Hematopoietic multipotent progenitor cell treated with erythropoietin and hydrocortisone succinate and interleukin-3 and kit ligand, for 15 days (in vitro differentiated cells): ENCODE measurements at regions not wholly inside any gene's neighbourhood (a gene's known extent, or its start where the extent isn't known, plus 50 kb on each side); places are given as distances from the start of the nearest gene placed in this dataset.

Experiments used
- DNase-seq: peaks from one replicate; pipeline ENCODE4 v3.0.0-alpha.2; 2015; ENCODE audit warnings: low spot score

DNA sequence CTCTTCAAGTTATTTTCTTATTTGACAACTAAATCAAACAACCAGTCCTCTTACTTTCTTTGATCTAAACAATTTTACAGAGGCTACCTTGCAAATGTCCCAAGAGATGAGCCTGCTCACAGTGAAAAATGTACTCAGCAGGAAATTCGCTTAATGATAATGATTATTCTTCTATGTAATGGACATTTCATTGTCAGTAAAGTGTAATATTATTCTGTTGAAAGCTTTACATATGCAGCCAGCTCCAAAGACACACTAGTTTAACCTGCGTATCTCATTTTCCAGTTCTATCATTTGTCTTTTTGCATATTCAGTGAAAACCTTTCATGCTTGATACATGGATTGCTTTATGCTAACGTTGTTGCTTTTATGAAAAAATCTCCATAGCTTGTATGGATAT lies 758.7 kb upstream of the ZNF608 start:
- no peak for DNase-seq

DNA sequence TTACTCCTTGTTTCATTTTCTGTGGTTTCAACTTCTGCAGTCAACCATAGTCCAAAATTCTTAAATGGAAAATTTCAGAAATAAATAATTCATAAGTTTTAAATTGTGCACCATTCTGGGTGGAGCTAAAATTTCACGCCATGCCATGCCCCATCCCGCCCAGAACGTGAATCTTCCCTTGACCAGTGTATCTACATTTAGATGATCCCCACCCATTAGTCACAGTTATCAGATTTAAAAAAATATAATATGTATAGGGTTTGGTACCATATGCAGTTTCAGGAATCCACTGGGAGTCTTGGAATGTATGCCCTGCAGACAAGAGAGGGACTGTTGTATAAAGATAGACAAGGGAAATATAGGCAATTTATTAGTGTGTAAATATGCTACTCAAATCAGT lies 759.7 kb upstream of the ZNF608 start:
- no peak for DNase-seq

DNA sequence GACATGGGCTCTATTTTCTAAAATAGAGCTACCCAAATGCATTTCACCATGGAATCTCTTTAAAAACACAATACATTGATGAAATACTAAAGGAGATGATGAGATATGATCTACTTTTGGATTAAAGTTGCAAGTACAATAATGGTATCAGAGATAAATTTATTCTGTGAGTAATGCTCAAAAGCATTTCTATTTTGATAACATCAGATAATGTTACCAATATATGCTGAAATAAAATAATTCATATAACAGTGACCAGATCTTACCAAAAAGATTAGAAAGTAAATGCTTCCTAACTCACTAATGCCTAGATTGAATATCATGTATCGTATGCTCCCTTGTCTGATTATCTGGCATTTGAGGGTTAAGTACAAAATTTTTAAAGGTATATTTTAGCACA lies 761.8 kb upstream of the ZNF608 start:
- no peak for DNase-seq

DNA sequence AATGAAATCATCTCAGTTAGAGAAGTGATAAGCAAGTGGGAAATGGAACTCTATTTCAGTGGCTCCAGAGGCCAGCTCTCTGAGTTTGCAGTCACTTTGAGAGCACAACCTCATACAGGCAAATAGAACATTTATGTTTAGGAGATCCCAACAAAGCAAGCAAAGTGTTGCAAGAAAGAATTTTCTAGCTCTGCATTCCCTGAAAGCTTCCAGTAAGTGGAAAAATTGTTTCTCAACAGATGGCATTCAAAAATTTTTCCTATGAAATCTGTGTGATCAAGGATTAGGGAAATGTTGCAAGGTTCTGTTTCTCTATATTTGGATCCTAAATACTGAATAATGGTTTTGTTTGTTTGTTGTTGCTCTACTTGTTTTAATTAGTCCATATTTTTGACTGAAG lies 764.2 kb upstream of the ZNF608 start:
- no peak for DNase-seq

DNA sequence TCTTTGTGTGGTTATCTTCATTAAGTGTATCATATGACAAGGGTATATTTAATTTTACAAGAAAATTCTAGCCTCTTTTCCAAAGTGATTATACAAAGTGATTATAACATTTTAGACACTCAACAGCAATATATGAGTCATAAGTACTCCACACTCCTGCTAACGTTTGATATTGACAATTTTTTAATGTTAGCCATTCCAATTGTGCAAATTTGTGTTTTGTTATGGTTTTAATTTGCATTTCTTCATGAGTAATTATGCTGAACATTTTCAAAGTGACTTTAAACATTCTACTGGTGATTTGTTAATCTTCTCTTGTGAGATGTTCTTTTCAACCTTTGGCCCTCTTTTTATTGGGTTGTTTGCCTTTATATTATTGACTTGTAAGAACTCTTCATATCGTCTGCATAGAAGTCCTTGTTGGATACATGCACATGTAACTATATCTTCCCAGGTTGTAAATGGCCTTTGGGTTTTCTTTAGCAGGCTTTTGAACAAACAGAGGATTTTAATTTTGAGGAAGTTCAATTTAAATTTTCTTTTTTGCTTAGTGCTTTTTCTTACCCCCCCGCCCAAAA lies 771.6 kb upstream of the ZNF608 start:
- DNase-seq = no peak

DNA sequence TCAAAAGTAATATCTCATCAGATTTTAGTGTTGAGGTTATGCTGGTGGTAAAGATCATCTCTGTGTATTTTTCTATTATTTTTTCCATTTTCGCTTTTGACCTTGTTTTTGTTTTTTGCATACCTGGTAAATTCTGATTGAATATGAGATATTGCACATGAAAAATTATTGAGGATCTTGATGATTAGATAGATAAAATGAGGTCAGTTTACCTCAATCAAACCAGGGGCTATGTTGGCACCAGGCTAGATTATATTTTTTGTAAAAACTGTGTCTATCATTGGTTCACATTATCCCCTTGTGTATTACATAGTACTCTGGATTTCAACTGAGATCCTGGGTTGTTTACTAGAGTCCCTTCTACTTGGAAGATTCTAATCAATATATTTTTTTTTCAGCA lies 774.9 kb upstream of the ZNF608 start:
- DNase-seq = no peak

DNA sequence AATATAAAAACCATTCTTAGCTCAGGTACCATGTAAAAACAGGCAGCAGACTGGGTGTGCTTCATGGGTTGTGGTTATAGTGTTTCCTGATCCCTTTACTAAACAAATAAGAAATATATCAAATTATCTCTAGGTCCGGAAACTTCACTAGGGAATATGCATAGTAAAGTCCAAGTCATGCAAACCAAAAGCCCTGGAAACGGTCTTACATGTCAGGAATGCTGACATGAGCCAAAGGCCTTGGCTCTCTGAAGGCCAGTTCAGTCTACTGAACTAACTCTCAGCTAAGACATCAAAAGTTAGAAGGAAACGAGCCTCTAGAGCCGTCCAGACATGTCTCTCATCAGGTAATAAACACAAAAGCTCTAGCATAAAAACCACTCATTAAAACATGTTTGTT lies 778.9 kb upstream of the ZNF608 start:
- no peak for DNase-seq

DNA sequence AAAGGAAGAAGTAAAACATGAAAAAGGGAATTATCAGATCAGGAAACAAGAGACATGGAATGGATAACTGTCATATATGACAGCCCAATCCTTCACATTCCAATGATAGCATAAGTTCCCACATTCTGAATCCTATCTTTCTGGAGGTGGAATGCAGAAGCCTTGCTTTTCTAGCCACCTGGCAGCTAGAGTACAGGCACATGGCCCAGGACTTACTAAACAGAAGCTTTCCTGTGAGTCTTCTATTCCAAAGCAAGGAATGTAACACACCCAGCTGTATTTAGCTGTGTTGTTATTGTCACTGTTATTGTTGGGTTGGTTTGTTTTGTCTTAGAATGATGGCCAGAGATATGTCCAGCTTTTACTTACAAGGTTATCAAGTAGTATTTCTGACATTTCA lies 780.5 kb upstream of the ZNF608 start:
- no peak for DNase-seq

DNA sequence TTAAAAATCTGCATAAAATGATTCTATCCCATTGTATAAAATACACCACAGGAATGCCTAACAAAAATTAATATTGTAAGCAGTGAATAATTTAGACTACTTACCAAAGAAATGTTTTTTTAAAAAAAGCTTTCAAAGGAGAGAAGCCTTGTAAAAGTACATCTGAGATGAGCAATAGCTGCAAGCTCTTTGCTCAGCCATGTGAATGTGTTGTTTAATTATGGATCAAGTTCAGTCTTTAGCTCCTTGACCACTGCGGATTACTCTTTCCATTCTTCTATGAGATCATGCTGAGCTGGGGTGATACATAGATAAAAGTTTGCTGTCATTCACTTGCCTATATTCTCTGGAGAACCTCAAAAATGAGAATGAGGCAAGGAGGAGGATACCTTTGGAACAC lies 782.4 kb upstream of the ZNF608 start:
- no peak for DNase-seq

DNA sequence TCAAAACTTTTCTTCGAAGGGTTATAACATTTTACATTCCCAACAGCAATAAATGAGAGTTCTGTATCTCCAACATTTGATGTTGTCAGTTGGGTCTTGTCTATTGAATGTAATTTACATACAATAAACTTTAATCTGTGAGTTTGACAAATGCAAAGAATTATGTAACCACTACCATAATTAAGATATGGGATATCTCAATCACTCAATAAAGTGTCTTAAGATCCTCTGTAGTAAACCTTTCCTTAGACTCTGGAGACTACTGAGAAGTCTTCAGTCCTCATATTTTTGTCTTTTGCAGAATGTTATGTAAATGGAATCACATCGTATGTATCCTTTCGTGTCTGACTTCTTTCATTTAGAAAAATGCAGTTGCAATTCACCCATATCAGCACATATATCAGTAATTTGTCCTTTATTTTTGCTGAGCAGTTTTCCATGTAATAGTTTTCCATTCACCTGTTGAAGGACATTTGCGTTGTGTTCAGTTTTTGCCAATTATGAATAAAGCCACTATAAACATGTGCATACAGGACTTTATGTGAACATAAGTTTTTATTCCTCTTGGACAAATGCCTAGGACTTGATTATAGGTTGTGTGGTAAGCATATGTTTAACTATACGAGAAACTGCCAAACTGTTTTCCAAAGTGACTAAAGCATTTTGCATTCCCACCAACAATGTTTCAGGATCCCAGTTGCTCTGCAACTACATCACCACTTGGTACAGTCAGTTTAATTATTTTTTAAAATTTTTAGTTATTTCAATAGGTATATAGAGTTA lies 784.6 kb upstream of the ZNF608 start:
- DNase-seq = no peak

DNA sequence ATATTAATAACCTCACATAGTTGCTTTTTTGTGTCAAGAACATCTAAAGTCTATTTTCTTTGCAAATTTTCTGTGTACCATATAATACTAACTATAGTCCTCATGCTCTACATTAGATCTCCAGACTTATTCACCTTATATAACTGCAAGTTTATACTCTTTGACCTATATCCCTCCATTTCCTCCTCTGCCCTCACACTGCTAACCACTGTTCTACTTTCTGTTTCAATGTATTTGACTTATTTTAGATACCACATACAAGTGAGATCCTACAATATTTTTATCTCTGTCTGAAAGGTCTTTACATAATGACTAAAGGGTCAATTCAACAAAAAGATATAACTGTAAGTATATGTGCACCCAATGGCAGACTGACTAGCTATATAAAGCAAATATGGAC lies 789.7 kb upstream of the ZNF608 start:
- no peak for DNase-seq

DNA sequence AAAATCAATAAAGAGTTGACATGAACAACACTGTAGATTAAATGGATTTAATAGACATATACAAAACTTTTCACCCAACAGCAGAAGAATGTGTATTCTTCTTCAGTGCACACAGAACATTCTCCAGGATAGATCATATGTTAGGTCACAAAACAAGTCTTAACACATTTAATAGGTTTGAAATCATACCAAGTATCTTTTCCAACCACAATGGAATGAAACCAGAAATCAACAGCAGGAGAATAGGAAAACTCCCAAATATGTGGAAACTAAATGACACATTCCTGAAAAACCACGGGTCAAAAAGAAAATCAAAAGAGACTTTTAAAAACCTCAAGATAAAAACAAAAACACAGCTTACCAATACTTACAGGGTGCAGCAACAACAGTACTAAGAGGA lies 790.1 kb upstream of the ZNF608 start:
- DNase-seq = no peak

DNA sequence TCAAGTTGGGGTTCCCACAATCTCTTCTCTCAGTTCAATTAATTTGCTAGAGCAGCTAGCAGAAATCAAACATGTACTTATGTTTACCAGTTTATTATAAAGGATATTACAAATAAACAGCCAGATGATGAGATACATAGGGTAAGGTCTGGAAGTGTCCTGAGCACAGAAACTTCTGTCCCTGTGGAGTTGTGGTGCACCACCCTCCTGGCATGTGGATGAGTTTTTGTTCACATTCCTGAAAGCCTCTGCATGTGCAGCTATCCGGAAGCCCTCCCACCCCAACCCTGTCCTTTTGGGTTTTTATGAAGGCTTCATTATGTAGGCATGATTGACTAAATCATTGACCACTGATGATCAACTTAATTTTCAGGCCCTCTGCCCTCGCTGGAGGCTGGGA lies 791.2 kb upstream of the ZNF608 start:
- DNase-seq = no peak

DNA sequence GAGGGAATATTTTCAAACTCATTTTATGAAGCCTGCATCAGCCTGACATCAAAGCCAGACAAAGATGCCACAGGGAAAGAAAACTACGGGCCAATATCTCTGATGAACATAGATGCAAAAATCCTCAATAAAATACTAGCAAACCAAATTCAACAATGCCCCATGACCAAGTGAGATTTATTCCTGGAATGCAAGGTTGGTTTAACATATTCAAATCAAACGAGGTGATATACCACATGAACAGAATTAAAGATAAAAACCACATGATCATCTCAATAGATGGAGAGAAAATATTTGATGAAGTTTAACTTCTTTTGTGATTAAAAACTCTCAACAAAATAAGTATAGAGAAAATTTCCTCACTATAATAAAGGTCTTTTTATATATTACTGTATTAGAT lies 792.0 kb upstream of the ZNF608 start:
- DNase-seq = no peak

DNA sequence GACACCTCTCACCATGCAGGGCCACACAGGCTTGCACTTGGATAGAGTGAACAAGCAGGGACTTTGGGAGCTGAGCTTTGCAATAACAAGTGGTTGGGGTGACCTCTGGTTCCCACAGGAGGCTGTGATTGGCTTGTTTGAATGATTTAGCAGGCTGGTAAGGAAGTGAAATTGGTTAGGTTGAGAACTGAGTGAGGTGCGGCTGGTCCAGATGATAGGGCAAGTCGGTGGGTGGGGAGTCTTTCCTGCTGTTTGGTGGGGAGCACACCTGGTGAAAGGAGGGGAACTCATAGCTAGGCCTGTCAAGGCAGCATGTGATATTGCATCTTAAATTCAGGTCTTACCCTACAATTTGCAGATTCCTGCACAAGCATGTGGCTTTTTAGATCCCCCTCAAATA lies 794.6 kb upstream of the ZNF608 start:
- no peak for DNase-seq

DNA sequence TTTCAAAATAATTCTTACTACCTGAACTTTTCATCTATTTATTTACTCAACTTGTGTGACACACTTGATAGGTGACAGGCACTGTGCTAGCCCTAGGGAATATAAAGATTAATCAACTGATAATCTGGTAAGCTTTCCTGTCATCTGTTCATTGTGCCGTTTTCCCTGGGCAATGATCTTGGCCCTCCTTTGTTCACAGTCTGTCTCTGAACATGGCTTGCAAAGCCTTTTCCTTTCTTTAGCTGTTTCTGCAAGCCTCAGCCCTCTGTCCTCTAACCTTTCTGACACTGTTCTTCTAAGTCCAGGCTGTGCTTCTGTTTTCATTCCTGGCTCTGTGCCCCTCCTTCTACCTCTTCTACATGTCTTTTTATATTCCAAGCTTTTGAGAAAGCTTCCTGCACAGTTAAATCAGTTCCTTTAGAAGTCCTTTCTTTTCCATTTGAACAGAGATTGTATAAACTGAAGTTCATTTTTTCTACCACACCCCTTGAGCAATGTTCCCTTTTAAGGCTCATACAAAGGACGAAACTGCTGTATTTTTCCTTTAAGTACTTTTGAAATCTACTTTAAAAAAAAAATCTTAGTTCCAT lies 803.0 kb upstream of the ZNF608 start:
- DNase-seq = no peak

DNA sequence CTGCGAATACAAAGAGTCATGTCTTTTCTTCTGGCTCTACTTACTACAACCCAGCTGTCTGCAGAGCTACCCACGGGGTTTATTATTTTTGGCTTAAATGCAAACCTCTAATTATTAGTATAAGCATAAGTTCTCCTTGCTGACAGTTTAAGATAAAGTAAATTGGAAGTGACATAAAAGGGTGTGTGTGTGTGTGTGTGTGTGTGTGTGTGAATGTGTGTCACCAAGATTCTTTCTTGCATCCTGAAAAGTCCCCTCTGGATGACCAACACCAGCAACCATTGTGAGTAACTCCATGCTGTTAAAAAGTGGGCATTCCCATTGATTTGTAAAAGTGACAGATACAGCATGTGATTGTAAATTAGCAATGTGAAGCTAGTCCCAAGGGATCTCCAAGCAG lies 803.8 kb upstream of the ZNF608 start:
- DNase-seq = no peak

DNA sequence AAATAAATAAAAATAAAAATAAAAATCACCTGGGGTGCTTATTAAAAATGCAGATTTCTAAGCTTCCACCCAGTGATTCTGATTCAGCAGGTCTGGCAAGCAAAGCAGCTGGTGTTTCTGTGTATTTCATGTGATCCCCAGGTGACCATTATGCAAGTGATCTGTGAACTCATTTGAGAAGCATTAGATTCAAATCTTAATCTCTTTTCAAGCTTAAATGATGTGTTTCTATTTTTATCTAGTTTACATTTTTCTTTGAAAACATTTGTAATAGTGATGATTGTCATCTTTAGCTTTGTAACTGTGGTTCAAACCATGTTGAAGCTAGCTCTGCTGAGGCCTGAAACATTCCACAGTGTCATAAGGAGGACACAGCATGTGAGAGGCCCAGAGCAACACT lies 804.8 kb upstream of the ZNF608 start:
- no peak for DNase-seq

DNA sequence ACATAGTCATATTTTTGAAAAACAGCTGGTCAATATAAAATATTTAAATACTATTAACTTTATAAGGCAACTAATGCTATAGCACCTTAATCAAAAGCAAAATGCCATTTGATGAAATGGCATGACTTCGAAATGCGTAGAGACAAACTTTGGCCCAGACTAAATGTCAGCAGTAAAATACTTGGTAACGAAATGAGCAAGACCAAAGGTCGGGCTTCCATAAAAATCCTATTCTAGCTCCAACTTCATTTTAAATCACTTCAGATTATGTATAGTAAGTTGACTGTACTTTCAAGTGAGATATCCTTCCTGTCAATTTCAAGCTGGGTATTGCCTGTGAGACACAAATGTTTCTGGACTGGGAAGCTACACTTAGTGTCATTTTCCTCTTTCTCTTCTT lies 805.4 kb upstream of the ZNF608 start:
- no peak for DNase-seq

DNA sequence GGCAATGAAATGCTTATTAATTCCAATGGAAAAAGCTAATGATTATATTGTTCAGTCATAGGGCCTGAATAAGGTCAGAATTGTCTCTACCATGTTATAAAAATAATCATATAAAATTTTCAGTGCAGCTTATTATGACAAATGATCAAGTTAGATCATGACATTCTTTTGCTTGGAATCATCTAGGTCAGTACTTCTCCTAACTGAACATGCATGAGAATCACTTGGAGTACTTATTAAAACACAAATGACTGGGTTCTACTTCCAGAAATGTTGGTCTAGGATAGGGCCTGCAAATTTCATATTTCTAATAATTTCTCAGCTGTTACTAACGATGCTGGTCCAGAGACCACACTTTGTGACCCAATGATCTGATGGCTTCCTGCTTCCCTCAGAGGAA lies 806.0 kb upstream of the ZNF608 start:
- no peak for DNase-seq

DNA sequence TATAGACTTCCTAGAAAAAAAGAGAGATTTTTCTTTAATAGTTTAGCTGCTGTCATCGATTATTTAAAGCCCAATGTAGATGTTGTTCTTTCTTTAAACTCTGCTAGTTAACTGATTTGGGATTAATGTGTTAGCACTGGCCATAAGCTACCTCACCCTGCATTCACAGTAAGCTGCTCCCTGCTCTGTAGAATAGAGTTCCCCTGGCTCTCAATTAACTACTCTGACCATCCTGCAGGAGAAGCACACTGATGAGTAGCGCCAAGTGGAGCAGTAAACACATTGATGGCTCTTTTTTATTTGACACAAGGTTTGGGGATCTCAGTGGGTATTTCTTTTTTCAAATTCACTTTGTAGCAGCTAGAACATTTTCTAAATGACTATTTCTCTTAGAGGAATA lies 807.9 kb upstream of the ZNF608 start:
- DNase-seq = no peak

DNA sequence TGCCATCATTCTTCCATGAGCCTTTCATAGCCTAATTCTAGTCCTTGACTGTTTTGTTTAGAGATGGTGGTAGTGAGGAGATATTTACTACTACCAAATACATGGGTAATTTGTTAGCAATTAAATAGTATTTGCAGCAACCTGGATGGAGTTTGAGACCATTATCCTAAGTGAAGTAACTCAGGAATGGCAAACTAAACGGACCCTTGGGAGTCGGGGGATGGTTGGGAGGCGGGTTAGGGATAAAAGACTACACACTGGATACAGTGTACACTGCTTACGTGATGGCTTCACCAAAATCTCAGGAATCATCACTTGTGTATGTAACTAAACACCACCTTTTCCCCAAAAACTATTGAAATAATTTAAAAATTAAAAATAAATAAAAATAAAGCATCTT lies 809.2 kb upstream of the ZNF608 start:
- no peak for DNase-seq

DNA sequence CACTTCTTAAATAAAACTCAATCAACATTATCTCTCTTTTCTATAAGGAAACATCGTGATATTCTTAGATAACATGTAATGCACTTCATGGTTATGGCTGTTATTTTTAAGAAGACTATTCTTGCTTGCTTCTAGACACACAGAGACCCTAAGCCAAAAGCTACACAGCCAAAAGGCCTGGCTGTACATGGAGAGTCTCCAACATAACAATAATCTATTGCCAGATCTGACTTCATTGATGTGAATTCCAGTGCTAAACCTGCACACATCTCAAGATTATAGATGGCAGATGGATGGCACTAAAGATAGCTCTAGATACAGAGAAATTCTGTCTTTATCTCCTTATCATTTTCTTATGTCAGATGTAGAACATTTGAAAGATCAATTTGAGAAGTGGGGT lies 811.6 kb upstream of the ZNF608 start:
- no peak for DNase-seq

DNA sequence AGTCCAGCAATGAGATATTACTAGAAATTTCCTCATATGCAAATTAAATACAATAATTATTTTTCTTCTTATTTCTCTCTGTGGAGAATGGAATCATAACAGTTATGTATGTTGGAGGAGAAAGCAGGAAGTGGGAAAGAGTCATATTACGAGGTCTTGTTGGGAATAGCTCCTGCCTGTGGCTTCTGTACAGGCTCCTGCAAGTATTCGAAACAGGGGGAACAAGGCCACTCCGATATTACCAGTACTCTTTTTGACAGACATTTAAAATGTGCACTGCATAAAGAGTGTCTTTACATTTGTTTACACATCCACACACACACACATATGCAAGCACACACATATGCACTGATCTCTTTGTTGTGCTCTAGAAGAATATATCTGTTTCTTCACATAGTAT lies 812.0 kb upstream of the ZNF608 start:
- no peak for DNase-seq
